ENCODE measurements at regions not wholly inside any gene's neighbourhood (a gene's known extent, or its start where the extent isn't known, plus 50 kb on each side); places are given as distances from the start of the nearest gene placed in this dataset.

GRCh38 chr3:94183551-94183950, 120.7 kb downstream of the NSUN3 start:
- no peak for TF ChIP-seq CBX3 (IDR thresholded peaks at IDR 0.05; ENCODE audit: low read depth)
- no peak for TF ChIP-seq CTCF (IDR thresholded peaks at IDR 0.05 in 2 of 3, conservative IDR thresholded peaks at IDR 0.05 in 1 of 3; ENCODE audit: borderline replicate concordance in 1 of 3, insufficient read depth in 1 of 3, low read depth in 2 of 3, low read length in 2 of 3)
- TF ChIP-seq POLR2AphosphoS5 (IDR thresholded peaks at IDR 0.05; ENCODE audit: low read depth, low read length), result no peak
